ENCODE measurements at regions not wholly inside any gene's neighbourhood (a gene's known extent, or its start where the extent isn't known, plus 50 kb on each side); places are given as distances from the start of the nearest gene placed in this dataset.

DNA sequence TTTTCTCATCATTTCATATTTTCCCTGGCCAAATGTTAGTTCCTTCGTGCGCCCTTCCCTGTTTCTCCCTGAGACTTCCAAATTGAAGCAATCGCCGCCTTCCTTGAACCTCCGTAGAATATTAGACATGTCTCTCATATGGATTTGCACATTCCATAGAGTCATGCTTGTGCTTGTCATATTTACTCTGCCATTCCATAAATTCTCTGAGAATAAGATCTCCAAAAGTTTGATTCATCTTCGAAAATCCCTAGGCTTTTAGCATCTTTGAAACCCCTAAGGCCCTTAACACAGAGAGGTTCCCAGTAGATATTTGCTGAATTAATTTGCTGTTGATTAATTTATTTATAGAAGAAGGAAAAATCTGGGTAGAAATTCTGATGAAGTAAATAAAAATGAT is 202.2 kb upstream of the PIK3C3 start:
- TF ChIP-seq, protein P1, sequence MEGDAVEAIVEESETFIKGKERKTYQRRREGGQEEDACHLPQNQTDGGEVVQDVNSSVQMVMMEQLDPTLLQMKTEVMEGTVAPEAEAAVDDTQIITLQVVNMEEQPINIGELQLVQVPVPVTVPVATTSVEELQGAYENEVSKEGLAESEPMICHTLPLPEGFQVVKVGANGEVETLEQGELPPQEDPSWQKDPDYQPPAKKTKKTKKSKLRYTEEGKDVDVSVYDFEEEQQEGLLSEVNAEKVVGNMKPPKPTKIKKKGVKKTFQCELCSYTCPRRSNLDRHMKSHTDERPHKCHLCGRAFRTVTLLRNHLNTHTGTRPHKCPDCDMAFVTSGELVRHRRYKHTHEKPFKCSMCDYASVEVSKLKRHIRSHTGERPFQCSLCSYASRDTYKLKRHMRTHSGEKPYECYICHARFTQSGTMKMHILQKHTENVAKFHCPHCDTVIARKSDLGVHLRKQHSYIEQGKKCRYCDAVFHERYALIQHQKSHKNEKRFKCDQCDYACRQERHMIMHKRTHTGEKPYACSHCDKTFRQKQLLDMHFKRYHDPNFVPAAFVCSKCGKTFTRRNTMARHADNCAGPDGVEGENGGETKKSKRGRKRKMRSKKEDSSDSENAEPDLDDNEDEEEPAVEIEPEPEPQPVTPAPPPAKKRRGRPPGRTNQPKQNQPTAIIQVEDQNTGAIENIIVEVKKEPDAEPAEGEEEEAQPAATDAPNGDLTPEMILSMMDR (IDR thresholded peaks at IDR 0.05; ENCODE audit: insufficient read depth, low read length, severe bottlenecking) = no peak
- FAIRE-seq (no peak), DNase-seq (ENCODE audit: low read depth) (peak; percentile 75)
- Histone ChIP-seq H3K27me3 (ENCODE audit: control insufficient read depth, insufficient read depth, low read length) (no peaks in the 10 kb centered on the region), H3K4me3 (ENCODE audit: low read depth, low read length) (no peak overlapping the region), H3K36me3 (ENCODE audit: control insufficient read depth, insufficient read depth, low read length) (no peaks in the 10 kb centered on the region)

DNA sequence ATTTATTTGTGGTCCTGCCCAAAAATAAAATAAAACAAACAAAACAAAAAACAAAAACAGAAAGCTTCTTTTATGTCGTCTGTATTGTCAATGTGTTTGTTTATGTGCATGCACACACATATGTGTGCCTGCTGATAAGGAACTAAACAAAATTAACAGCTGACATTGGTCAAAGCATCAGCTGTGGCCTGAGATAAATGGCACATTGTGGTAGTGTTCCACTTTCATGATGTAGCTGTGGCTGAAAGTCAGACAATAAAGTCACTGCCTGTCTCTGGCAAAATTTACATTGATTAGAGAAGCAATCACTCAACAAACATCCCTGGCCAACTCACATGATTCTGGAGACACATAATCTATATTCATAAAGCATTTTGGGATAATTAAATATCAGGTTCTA is 203.4 kb upstream of the PIK3C3 start:
- Histone ChIP-seq H3K36me3 (ENCODE audit: control insufficient read depth, insufficient read depth, low read length) (no peaks in the 10 kb centered on the region), H3K4me3 (ENCODE audit: low read depth, low read length) (no peak overlapping the region), H3K27me3 (ENCODE audit: control insufficient read depth, insufficient read depth, low read length) (no peaks in the 10 kb centered on the region)
- no peak for FAIRE-seq
- DNase-seq (ENCODE audit: low read depth) = no peak
- TF ChIP-seq, protein P1 (IDR thresholded peaks at IDR 0.05; ENCODE audit: insufficient read depth, low read length, severe bottlenecking) = no peak

DNA sequence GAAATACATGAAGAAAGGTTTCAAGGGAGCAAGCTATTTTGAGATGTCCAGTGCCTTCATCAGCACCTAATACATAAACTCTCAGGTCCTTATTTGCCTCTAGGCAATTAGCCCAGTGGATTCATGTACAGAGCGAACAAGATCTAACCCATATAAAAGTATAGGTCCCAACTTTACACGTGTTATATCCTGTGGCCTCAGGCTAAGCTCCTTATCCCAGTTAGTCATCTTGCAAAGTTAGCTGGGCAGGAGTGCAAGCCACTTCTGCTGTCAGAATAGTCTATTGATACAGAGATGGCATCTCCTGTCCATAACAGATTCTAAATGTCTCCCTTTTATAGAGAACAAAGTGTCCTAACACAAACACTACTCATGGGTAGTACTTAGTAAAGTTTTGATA is 203.9 kb upstream of the PIK3C3 start:
- Histone ChIP-seq H3K4me3 (ENCODE audit: low read depth, low read length) (no peak overlapping the region), H3K27me3 (ENCODE audit: control insufficient read depth, insufficient read depth, low read length) (no peaks in the 10 kb centered on the region), H3K36me3 (ENCODE audit: control insufficient read depth, insufficient read depth, low read length) (no peaks in the 10 kb centered on the region)
- DNase-seq (ENCODE audit: low read depth) = peak; percentile 64
- FAIRE-seq = no peak
- TF ChIP-seq, protein P1 (IDR thresholded peaks at IDR 0.05; ENCODE audit: insufficient read depth, low read length, severe bottlenecking) = no peak

DNA sequence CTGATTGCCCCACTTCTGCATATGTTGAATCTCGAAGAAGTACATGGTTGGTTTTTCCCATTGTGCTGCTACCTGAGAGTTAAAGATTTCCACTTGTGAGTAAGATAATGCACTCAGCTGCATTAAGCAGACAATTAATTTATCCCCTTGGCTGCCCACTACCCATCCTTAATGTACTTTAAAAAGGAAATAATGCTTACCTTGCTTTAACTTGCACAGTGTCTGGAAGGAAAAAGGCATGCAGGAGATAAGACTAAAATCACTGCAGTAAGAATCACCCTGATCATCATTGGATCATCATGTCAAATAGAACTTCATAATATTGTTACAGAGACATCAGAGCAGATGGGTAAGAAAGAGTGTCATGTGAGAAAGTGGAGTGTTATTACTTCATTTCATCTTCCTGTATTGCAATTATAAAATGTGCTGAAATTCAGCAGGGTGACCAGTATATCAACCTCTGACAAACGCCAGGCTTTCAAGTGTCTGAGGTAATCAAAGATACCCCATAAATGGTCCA is 207.3 kb upstream of the PIK3C3 start:
- FAIRE-seq (no peak), DNase-seq (ENCODE audit: low read depth) (no peak)
- no peaks in the 10 kb centered on the region for H3K36me3 ChIP-seq (ENCODE audit: control insufficient read depth, insufficient read depth, low read length)
- H3K4me3 ChIP-seq (ENCODE audit: low read depth, low read length) = no peak overlapping the region
- H3K27me3 ChIP-seq (ENCODE audit: control insufficient read depth, insufficient read depth, low read length) = no peaks in the 10 kb centered on the region
- TF ChIP-seq, protein P1 (IDR thresholded peaks at IDR 0.05; ENCODE audit: insufficient read depth, low read length, severe bottlenecking) = no peak

DNA sequence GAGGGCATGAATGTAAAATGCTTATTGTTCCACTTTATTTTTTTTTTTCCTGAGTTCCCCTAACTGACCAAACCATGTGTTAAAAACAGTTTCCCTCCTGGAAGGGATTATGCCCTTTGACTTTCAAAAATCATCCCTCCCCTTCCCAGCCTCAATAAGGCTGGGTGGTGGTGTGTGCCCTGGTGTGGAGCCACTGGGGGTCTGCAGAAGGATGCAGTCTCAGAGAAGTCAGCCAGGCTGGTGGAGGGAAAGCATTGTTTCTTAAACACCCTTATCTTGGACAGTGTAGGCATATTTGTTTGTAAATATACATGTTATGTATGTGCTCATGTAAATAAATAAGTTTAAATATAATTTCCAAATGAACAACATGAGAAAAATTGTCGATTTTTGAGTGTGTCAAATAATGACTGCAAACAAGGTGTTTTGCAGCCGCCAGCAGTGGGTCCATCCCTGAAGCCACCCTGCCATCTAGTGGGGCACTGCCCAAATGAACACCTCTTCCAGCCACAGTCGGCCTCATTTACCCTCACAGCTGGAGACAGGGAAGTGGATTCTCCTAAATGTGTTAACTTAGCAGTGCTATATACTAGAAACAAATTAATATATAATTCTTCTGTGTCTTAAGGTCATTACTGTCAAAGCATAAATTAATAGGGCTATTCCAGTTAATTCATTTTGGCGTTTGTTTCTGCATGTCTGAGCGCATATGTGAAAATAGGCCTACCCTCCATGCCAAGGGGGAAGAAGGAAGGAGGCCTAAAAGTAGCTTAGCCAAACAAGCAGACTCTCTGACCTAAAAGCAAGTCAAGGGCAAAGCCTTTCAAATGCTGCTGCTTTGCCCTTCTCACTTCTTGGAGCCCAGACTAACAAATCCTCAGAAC is 209.6 kb upstream of the PIK3C3 start:
- DNase-seq (ENCODE audit: low read depth) (peak; percentile 41), FAIRE-seq (no peak)
- H3K27me3 ChIP-seq (ENCODE audit: control insufficient read depth, insufficient read depth, low read length) = no peaks in the 10 kb centered on the region
- H3K36me3 ChIP-seq (ENCODE audit: control insufficient read depth, insufficient read depth, low read length) = no peaks in the 10 kb centered on the region
- TF ChIP-seq, protein P1 (IDR thresholded peaks at IDR 0.05; ENCODE audit: insufficient read depth, low read length, severe bottlenecking) = peak; percentile 73
- H3K4me3 ChIP-seq (ENCODE audit: low read depth, low read length) = no peak overlapping the region

Measured in bronchial epithelial cell (primary cell).